Tibial nerve (tissue), 4 donors: ENCODE measurements at regions not wholly inside any gene's neighbourhood (a gene's known extent, or its start where the extent isn't known, plus 50 kb on each side); places are given as distances from the start of the nearest gene placed in this dataset.

ENCODE experiments used
- EP300 ChIP-seq, 2 donors: sonication (generic); formaldehyde crosslinking; IDR thresholded peaks; one replicate each; pipeline ENCODE4 v1.6.1; 2017; ENCODE audit warnings: antibody characterized with exemption in 2 of 2, mild to moderate bottlenecking in 1 of 2
- POLR2A ChIP-seq, 2 donors: fragments of 450-650 bp; IDR thresholded peaks; one replicate each; pipeline ENCODE4 v1.6.1; 2017; ENCODE audit warnings: antibody characterized with exemption in 2 of 2, mild to moderate bottlenecking in 2 of 2, moderate library complexity in 2 of 2
- TF ChIP-seq, protein P1 (sequence below), 5 experiments: fragments of 200-600 bp in 3 of 5; fragments of 450-650 bp in 2 of 5; sonication (generic) in 3 of 5; IDR thresholded peaks; one replicate each; pipeline ENCODE4 v1.5.1; 2016 to 2019; ENCODE audit warnings: antibody characterized with exemption in 5 of 5, mild to moderate bottlenecking in 3 of 5, moderate library complexity in 2 of 5

DNA sequence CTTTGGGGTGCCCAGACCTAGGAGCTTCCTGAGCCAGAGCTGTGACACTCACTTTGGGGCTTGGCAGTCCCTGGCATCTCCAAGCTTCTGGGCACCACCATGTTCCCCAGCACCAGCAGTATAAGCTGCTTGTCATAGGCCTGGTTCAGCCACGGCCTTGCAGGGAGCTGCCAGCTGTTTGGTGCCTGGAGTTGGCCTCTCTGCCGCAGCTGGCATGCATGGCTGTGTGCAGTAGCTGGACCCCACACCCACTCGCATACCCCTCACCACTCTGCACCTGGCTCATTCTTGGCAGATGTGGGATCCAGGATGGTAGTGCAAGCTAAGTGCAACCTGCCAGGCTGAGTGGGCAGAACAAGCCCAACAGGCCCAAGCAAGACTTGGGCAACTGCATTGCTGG is 73.4 kb upstream of the BRD7 start:
- TF ChIP-seq, protein P1, sequence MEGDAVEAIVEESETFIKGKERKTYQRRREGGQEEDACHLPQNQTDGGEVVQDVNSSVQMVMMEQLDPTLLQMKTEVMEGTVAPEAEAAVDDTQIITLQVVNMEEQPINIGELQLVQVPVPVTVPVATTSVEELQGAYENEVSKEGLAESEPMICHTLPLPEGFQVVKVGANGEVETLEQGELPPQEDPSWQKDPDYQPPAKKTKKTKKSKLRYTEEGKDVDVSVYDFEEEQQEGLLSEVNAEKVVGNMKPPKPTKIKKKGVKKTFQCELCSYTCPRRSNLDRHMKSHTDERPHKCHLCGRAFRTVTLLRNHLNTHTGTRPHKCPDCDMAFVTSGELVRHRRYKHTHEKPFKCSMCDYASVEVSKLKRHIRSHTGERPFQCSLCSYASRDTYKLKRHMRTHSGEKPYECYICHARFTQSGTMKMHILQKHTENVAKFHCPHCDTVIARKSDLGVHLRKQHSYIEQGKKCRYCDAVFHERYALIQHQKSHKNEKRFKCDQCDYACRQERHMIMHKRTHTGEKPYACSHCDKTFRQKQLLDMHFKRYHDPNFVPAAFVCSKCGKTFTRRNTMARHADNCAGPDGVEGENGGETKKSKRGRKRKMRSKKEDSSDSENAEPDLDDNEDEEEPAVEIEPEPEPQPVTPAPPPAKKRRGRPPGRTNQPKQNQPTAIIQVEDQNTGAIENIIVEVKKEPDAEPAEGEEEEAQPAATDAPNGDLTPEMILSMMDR (IDR thresholded peaks at IDR 0.05) = no peak
- no peak for TF ChIP-seq POLR2A (IDR thresholded peaks at IDR 0.05)
- no peak for TF ChIP-seq EP300 (IDR thresholded peaks at IDR 0.05)
